ENCODE measurements at regions not wholly inside any gene's neighbourhood (a gene's known extent, or its start where the extent isn't known, plus 50 kb on each side); places are given as distances from the start of the nearest gene placed in this dataset.

DNA sequence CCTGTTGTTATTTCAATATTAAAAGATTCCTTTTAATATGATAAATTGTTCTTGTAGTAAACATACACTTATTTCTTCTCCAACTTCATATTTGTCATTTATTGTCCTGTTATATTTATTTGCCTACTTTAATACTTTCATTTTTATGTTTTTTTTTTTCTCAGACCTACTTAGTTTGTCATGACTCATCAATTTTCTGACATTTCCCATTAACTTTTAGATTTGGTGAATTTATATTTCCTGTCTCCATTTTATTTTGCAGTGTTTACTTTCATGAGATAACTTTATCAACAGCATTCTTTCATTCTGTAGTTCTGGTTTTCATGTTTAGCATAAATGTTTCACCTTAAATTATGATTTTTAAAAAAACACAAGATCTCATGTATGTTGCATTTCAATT is 788.7 kb downstream of the EFNA5 start:
- TF ChIP-seq, protein P1, sequence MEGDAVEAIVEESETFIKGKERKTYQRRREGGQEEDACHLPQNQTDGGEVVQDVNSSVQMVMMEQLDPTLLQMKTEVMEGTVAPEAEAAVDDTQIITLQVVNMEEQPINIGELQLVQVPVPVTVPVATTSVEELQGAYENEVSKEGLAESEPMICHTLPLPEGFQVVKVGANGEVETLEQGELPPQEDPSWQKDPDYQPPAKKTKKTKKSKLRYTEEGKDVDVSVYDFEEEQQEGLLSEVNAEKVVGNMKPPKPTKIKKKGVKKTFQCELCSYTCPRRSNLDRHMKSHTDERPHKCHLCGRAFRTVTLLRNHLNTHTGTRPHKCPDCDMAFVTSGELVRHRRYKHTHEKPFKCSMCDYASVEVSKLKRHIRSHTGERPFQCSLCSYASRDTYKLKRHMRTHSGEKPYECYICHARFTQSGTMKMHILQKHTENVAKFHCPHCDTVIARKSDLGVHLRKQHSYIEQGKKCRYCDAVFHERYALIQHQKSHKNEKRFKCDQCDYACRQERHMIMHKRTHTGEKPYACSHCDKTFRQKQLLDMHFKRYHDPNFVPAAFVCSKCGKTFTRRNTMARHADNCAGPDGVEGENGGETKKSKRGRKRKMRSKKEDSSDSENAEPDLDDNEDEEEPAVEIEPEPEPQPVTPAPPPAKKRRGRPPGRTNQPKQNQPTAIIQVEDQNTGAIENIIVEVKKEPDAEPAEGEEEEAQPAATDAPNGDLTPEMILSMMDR (IDR thresholded peaks at IDR 0.05), result no peak
- H3K4me3 ChIP-seq, result no peak overlapping the region
- intact Hi-C loops (cut with DNase I; ENCODE audit: low total_unique reads), result no loop called here

GRCh38 chr5:106880656-106881055 is 790.1 kb downstream of the EFNA5 start:
- intact Hi-C loops (cut with DNase I; ENCODE audit: low total_unique reads), result no loop called here
- Histone ChIP-seq H3K27me3 (no peaks in the 10 kb centered on the region), H3K4me1 (no peaks in the 10 kb centered on the region), H3K27ac (no peak overlapping the region), H3K36me3 (no peaks in the 10 kb centered on the region), H3K4me3 (no peak overlapping the region), H3K9me3 (no peaks in the 10 kb centered on the region)
- no peak for DNase-seq
- TF ChIP-seq, protein P1 (IDR thresholded peaks at IDR 0.05), result no peak

More for the DNA sequence above, 788.7 kb downstream of the EFNA5 start:
- Histone ChIP-seq H3K27me3 (no peaks in the 10 kb centered on the region), H3K4me1 (no peaks in the 10 kb centered on the region), H3K36me3 (no peaks in the 10 kb centered on the region), H3K9me3 (no peaks in the 10 kb centered on the region), H3K27ac (no peak overlapping the region)
- DNase-seq, result no peak

DNA sequence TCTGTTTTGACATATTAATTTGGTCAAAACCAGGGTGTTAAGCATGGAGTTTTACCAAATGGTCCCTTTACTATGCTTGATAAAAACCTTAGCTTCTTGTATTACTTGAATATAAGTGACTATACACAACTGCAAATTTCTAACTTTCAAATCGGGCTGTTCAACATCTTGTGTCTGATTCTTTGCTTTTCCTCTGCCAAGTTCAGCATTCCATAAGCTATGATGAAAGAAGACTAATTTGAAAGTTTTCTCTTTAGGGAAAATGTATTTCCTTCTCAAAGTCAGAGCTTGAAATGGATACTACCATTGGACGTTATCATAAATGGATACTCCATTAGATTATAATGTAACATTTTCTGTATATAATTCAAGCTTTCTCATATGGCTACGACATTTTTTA is 792.9 kb downstream of the EFNA5 start:
- Histone ChIP-seq H3K36me3 (no peaks in the 10 kb centered on the region), H3K27me3 (no peaks in the 10 kb centered on the region), H3K27ac (no peak overlapping the region), H3K9me3 (no peaks in the 10 kb centered on the region), H3K4me3 (no peak overlapping the region), H3K4me1 (no peaks in the 10 kb centered on the region)
- intact Hi-C loops (cut with DNase I; ENCODE audit: low total_unique reads), result no loop called here
- TF ChIP-seq, protein P1 (IDR thresholded peaks at IDR 0.05), result no peak
- no peak for DNase-seq

DNA sequence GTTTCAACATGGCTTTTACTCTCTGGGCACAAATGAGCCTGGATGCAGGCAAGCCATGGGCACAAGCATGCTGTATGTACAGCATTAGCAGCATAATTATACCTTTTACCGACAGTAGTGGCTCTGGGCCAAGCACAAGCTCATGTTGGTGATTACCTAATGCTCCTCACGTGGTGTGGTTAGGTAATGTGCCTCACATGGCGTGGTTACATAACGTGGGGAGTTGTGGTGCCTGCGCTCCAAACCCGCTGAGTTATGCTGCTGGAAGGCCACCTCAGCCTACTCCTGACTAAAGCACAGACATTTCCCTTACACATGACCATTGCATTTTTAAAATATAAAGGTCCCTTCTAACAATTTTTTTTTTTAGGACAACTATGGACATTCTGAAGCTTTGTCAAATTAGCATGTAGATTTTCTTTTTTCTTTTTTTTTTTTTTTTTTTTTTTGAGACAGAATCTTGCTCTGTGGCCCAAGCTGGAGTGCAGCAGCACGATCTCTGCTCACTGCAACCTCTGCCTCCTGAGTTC is 794.0 kb downstream of the EFNA5 start:
- H3K4me3 ChIP-seq, result no peak overlapping the region
- no peaks in the 10 kb centered on the region for H3K9me3 ChIP-seq
- no peaks in the 10 kb centered on the region for H3K27me3 ChIP-seq
- H3K4me1 ChIP-seq, result no peaks in the 10 kb centered on the region
- DNase-seq, result no peak
- H3K36me3 ChIP-seq, result no peaks in the 10 kb centered on the region
- TF ChIP-seq, protein P1 (IDR thresholded peaks at IDR 0.05), result no peak
- no peak overlapping the region for H3K27ac ChIP-seq
- intact Hi-C loops (cut with DNase I; ENCODE audit: low total_unique reads), result no loop called here

- TF ChIP-seq, protein P1 (IDR thresholded peaks at IDR 0.05), result no peak
- intact Hi-C loops (cut with DNase I; ENCODE audit: low total_unique reads), result no loop called here
- no peaks in the 10 kb centered on the region for H3K27me3 ChIP-seq
Measured at GRCh38 chr5:106876298-106876622, 794.5 kb downstream of the EFNA5 start.

More at GRCh38 chr5:106876298-106876622, 794.5 kb downstream of the EFNA5 start:
- no peak for DNase-seq
- Histone ChIP-seq H3K36me3 (no peaks in the 10 kb centered on the region), H3K4me1 (no peaks in the 10 kb centered on the region), H3K27ac (no peak overlapping the region), H3K9me3 (no peaks in the 10 kb centered on the region), H3K4me3 (no peak overlapping the region)
